Heart left ventricle (tissue), 16 donors: ENCODE measurements at regions not wholly inside any gene's neighbourhood (a gene's known extent, or its start where the extent isn't known, plus 50 kb on each side); places are given as distances from the start of the nearest gene placed in this dataset.

Experiments used
- ATAC-seq, 4 donors: fragments of 200-7000 bp; cut with Tn5 transposase; one replicate each; pipeline ENCODE4 v1.9.1; 2020 to 2022; ENCODE audit warnings: moderate library complexity in 4 of 4, mild to moderate bottlenecking in 3 of 4, moderate number of reproducible peaks in 1 of 4
- DNase-seq, 5 donors: peaks; one replicate each; pipeline ENCODE4 v3.0.0-alpha.2; 2020
- H3K27ac ChIP-seq, 12 donors: fragments of 200-600 bp; sonication (generic) in 4 of 12; one replicate each; pipeline versions ENCODE4 v1.5.0 to v1.8.0; 2016 to 2022; ENCODE audit warnings: mild to moderate bottlenecking in 2 of 12
- H3K27me3 ChIP-seq, 9 donors: fragments of 200-600 bp; sonication (generic) in 2 of 9; one replicate each; pipeline versions ENCODE4 v1.5.1 to v1.8.0; 2016 to 2022; ENCODE audit warnings: mild to moderate bottlenecking in 3 of 9
- H3K36me3 ChIP-seq, 9 donors: fragments of 200-600 bp; sonication (generic) in 2 of 9; one replicate each; pipeline versions ENCODE4 v1.5.0 to v1.8.0; 2018 to 2022; ENCODE audit warnings: mild to moderate bottlenecking in 2 of 9
- H3K4me1 ChIP-seq, 12 donors: fragments of 200-600 bp; sonication (generic) in 4 of 12; one replicate each; pipeline versions ENCODE4 v1.5.0 to v1.8.0; 2016 to 2022; ENCODE audit warnings: mild to moderate bottlenecking in 3 of 12
- H3K4me3 ChIP-seq, 12 donors: fragments of 200-600 bp; sonication (generic) in 4 of 12; one replicate each; pipeline versions ENCODE4 v1.5.0 to v1.8.0; 2017 to 2022; ENCODE audit warnings: mild to moderate bottlenecking in 9 of 12, moderate library complexity in 4 of 12
- H3K9me3 ChIP-seq, 12 donors: fragments of 200-600 bp; sonication (generic) in 4 of 12; one replicate each; pipeline versions ENCODE4 v1.5.0 to v1.8.0; 2016 to 2022; ENCODE audit warnings: mild to moderate bottlenecking in 1 of 12
- CTCF ChIP-seq, 12 donors: fragments of 200-600 bp; sonication (generic) in 4 of 12; IDR thresholded peaks; one replicate each; pipeline versions ENCODE4 v1.5.0 to v1.8.0; 2018 to 2022; ENCODE audit warnings: antibody characterized with exemption in 12 of 12, mild to moderate bottlenecking in 5 of 12
- POLR2A ChIP-seq, 2 donors: fragments of 450-650 bp; IDR thresholded peaks; one replicate each; pipeline ENCODE4 v1.6.1; 2017; ENCODE audit warnings: antibody characterized with exemption in 2 of 2, mild to moderate bottlenecking in 2 of 2, moderate library complexity in 2 of 2
- WGBS, 4 donors: extraction: QIAGEN DNeasy Blood & Tissue Kit in 2 of 4; methylation state at CpG; one replicate each; pipeline versions ENCODE4 v1.1.5 to v1.1.7; 2013 to 2018; 5-methylcytosine and 5-hydroxymethylcytosine counted together
- intact Hi-C, 10 donors: fragments of 100-400 bp; cut with DNase I; formaldehyde crosslinking; loops; one replicate each; pipeline versions ENCODE4 v1.11.1 to v1.14.2; 2022
- donor health status: ischemic (EF 13 %, LVEDD 7.1; RV severe dilation, severe dysfunction).
- donor health status: healthy with polysubstance abuse.
- donor health status: DM: no; HTN: yes; CAD: no.
- donor health status: DM: no; HTN: no; CAD: no.
- donor health status: ischemic (EF 25% LVEDD 6.9; RV normal size, moderate dysfunction).
- donor health status: ischemic (EF 25% LVEDD 5.7; RV mildly dilated, moderate dysfunction).
- donor health status: healthy.
- donor health status: DM: yes; HTN: yes; CAD: no.
- donor health status: ischemic (EF 35%, LVEDD 5.7; RV mildly dilated, moderate dysfunction).
- donor health status: nonischemic (EF 11% LVEDD 7.7; RV severe dilation, severe dysfunction).
- donor health status: DM: yes; HTN: yes; CAD: no.
- donor health status: PGD.
- donor health status: ischemic (EF 29% LVEDD 5.4; RV normal size, mild dysfunction).
- donor health status: nonischemic (EF 23%, LVEDD 6.1; RV moderate dilation, normal function).

GRCh38 chr13:75025956-75026355, 456.0 kb downstream of the TBC1D4 start:
- no peaks in the 10 kb centered on the region for H3K27me3 ChIP-seq
- TF ChIP-seq POLR2A (IDR thresholded peaks at IDR 0.05) (no peak), CTCF (IDR thresholded peaks at IDR 0.05) (no peak)
- H3K4me1 ChIP-seq, result peaks cover 0 to 4% (median 0%) of the 10 kb centered on the region in 12 donors
- intact Hi-C loops, result no loop called here
- WGBS, 4 donors, result 26 to 42% (median 35%) methylated on average over 2 of the region's 2 CpGs
- no peak overlapping the region for H3K27ac ChIP-seq
- no peaks in the 10 kb centered on the region for H3K36me3 ChIP-seq
- no peak for ATAC-seq
- no peak for DNase-seq
- peaks cover 0 to 10% (median 0%) of the 10 kb centered on the region in 12 donors for H3K9me3 ChIP-seq
- H3K4me3 ChIP-seq, result no peak overlapping the region

- Histone ChIP-seq H3K27ac (no peak overlapping the region), H3K4me3 (no peak overlapping the region), H3K9me3 (peaks cover 0 to 8% (median 0%) of the 10 kb centered on the region in 12 donors), H3K4me1 (peaks cover 0 to 4% (median 0%) of the 10 kb centered on the region in 12 donors), H3K27me3 (no peaks in the 10 kb centered on the region), H3K36me3 (no peaks in the 10 kb centered on the region)
- intact Hi-C loops, result no loop called here
- TF ChIP-seq POLR2A (IDR thresholded peaks at IDR 0.05) (no peak), CTCF (IDR thresholded peaks at IDR 0.05) (no peak)
- 81 to 100% (median 89%) methylated on average over 1 of the region's 1 CpG for WGBS, 4 donors
- ATAC-seq (no peak), DNase-seq (no peak)
Measured at GRCh38 chr13:75024602-75025001, 457.4 kb downstream of the TBC1D4 start.

DNA sequence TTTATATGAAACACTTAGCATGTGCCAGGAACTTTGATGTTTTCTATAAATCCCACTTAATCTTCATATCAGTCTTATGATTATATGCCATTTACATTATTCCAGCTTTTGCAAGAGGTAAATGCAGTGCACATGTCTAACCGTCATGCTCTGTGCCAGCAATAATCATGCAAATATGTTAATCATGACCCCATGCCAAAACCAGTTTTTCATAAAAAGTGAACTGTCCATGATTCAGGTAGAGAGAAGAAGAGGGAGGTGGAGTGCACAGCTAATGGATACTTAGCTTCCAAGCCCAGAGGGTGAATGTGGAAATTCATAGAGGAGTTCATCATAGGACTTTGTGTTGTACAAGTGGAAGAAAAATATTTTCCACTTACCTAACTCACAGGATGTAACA, 458.4 kb downstream of the TBC1D4 start:
- ATAC-seq (no peak), DNase-seq (no peak)
- no peak overlapping the region for H3K27ac ChIP-seq
- no peaks in the 10 kb centered on the region for H3K36me3 ChIP-seq
- intact Hi-C loops, result no loop called here
- H3K4me1 ChIP-seq, result peaks cover 0 to 4% (median 0%) of the 10 kb centered on the region in 12 donors
- H3K4me3 ChIP-seq, result no peak overlapping the region
- peaks cover 0 to 2% (median 0%) of the 10 kb centered on the region in 12 donors for H3K9me3 ChIP-seq
- TF ChIP-seq POLR2A (IDR thresholded peaks at IDR 0.05), result no peak
- TF ChIP-seq CTCF (IDR thresholded peaks at IDR 0.05), result no peak
- WGBS, 4 donors, result 96 to 100% (median 98%) methylated on average over 1 of the region's 1 CpG
- H3K27me3 ChIP-seq, result no peaks in the 10 kb centered on the region

- 88 to 92% (median 91%) methylated on average over 5 of the region's 5 CpGs for WGBS, 4 donors
- no peak for DNase-seq
- intact Hi-C loops, result no loop called here
Measured at GRCh38 chr13:75021151-75021550, 460.8 kb downstream of the TBC1D4 start.

More at GRCh38 chr13:75021151-75021550, 460.8 kb downstream of the TBC1D4 start:
- Histone ChIP-seq H3K27ac (no peak overlapping the region), H3K4me1 (peaks cover 0 to 4% (median 0%) of the 10 kb centered on the region in 12 donors), H3K9me3 (peaks cover 0 to 10% (median 0%) of the 10 kb centered on the region in 12 donors), H3K4me3 (no peak overlapping the region), H3K27me3 (no peaks in the 10 kb centered on the region), H3K36me3 (no peaks in the 10 kb centered on the region)
- TF ChIP-seq POLR2A (IDR thresholded peaks at IDR 0.05), result no peak
- no peak for TF ChIP-seq CTCF (IDR thresholded peaks at IDR 0.05)
- no peak for ATAC-seq
